ENCODE measurements at regions not wholly inside any gene's neighbourhood (a gene's known extent, or its start where the extent isn't known, plus 50 kb on each side); places are given as distances from the start of the nearest gene placed in this dataset.

DNA sequence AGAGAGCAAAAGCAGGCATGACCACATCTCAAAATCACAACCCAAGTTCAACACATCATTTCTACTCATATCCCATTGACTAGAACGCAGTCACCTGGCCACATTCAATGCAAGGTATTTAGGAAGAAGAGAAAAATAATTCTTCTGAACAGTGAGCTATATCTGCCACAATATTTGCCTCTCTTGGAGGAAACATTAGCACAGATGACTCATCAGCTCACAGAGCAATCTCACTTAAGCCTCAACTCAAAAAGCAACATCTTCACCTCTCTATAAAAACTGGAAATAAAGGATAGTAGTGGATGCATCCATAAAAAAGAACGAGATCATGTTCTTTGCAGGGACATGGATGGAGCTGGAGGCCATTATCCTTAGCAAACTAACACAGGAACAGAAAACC, 143.9 kb upstream of the FMN2 start:
- TF ChIP-seq, protein P1, sequence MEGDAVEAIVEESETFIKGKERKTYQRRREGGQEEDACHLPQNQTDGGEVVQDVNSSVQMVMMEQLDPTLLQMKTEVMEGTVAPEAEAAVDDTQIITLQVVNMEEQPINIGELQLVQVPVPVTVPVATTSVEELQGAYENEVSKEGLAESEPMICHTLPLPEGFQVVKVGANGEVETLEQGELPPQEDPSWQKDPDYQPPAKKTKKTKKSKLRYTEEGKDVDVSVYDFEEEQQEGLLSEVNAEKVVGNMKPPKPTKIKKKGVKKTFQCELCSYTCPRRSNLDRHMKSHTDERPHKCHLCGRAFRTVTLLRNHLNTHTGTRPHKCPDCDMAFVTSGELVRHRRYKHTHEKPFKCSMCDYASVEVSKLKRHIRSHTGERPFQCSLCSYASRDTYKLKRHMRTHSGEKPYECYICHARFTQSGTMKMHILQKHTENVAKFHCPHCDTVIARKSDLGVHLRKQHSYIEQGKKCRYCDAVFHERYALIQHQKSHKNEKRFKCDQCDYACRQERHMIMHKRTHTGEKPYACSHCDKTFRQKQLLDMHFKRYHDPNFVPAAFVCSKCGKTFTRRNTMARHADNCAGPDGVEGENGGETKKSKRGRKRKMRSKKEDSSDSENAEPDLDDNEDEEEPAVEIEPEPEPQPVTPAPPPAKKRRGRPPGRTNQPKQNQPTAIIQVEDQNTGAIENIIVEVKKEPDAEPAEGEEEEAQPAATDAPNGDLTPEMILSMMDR (IDR thresholded peaks at IDR 0.05; ENCODE audit: low read depth, low read length) = no peak
- TF ChIP-seq, protein P2, sequence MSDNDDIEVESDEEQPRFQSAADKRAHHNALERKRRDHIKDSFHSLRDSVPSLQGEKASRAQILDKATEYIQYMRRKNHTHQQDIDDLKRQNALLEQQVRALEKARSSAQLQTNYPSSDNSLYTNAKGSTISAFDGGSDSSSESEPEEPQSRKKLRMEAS (IDR thresholded peaks at IDR 0.05; ENCODE audit: low read depth, low read length) = no peak
- TF ChIP-seq POLR2A (IDR thresholded peaks at IDR 0.05; ENCODE audit: extremely low read depth, insufficient read length) = no peak
